Sigmoid colon (tissue), 4 donors: ENCODE measurements at regions not wholly inside any gene's neighbourhood (a gene's known extent, or its start where the extent isn't known, plus 50 kb on each side); places are given as distances from the start of the nearest gene placed in this dataset.
"Not testable (repeated sequence)": the region's sequence is repeated elsewhere in the genome, so short reads cannot be mapped to it uniquely, and the experiment has no call there.

Source experiments
- CTCF ChIP-seq, 4 experiments: fragments of 450-650 bp in 3 of 4; fragments of 200-600 bp in 1 of 4; IDR thresholded peaks; one replicate each; pipeline ENCODE4 v1.5.1; 2016 to 2019; ENCODE audit warnings: antibody characterized with exemption in 4 of 4, mild to moderate bottlenecking in 3 of 4, moderate library complexity in 2 of 4
- EP300 ChIP-seq, 4 donors: sonication (generic); formaldehyde crosslinking; IDR thresholded peaks; one replicate each; pipeline ENCODE4 v1.6.1; 2017; ENCODE audit warnings: antibody characterized with exemption in 4 of 4
- POLR2A ChIP-seq, 2 donors: fragments of 450-650 bp; IDR thresholded peaks; one replicate each; pipeline ENCODE4 v1.6.1; 2016; ENCODE audit warnings: antibody characterized with exemption in 2 of 2, mild to moderate bottlenecking in 2 of 2, moderate library complexity in 2 of 2

DNA sequence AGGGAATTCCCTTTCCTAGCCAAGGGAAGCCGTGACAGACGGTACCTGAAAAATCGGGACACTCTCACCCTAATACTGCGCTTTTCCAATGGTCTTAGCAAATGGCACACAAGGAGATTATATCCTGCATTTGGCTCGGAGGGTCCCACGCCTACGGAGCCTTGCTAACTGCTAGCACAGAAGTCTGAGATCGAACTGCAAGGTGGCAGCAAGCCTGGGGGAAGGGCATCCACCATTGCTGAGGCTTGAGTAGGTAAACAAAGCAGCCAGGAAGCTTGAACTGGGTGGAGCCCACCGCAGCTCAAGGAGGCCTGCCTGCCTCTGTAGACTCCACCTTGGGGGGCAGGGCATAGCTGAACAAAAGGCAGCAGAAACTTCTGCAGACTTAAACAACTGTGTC, 560.6 kb downstream of the SOX5 start:
- not testable (repeated sequence) for TF ChIP-seq CTCF, EP300, POLR2A (IDR thresholded peaks at IDR 0.05)
